ENCODE measurements at regions not wholly inside any gene's neighbourhood (a gene's known extent, or its start where the extent isn't known, plus 50 kb on each side); places are given as distances from the start of the nearest gene placed in this dataset.

- Mint-ChIP-seq H3K36me3 (ENCODE audit: low read depth) (no peaks in the 10 kb centered on the region), H3K27me3 (ENCODE audit: low read depth) (no peaks in the 10 kb centered on the region), H3K4me3 (no peak overlapping the region), H3K4me1 (ENCODE audit: low read depth) (no peaks in the 10 kb centered on the region), H3K9me3 (no peaks in the 10 kb centered on the region), H3K27ac (no peak overlapping the region)
These were observed 236.0 kb downstream of the RBFOX3 start for GRCh38 chr17:79374807-79375206.

GRCh38 chr17:79374087-79374689 lies 236.7 kb downstream of the RBFOX3 start:
- H3K27me3 Mint-ChIP-seq (ENCODE audit: low read depth) = no peaks in the 10 kb centered on the region
- no peaks in the 10 kb centered on the region for H3K9me3 Mint-ChIP-seq
- H3K27ac Mint-ChIP-seq = no peak overlapping the region
- no peaks in the 10 kb centered on the region for H3K36me3 Mint-ChIP-seq (ENCODE audit: low read depth)
- no peaks in the 10 kb centered on the region for H3K4me1 Mint-ChIP-seq (ENCODE audit: low read depth)
- H3K4me3 Mint-ChIP-seq = no peak overlapping the region

- Mint-ChIP-seq H3K27ac (no peak overlapping the region), H3K4me1 (ENCODE audit: low read depth) (no peaks in the 10 kb centered on the region), H3K9me3 (no peaks in the 10 kb centered on the region), H3K36me3 (ENCODE audit: low read depth) (no peaks in the 10 kb centered on the region), H3K27me3 (ENCODE audit: low read depth) (no peaks in the 10 kb centered on the region), H3K4me3 (no peak overlapping the region)
These were observed 238.2 kb downstream of the RBFOX3 start for GRCh38 chr17:79372470-79373238.

GRCh38 chr17:79371984-79372383 lies 238.9 kb downstream of the RBFOX3 start:
- no peak overlapping the region for H3K27ac Mint-ChIP-seq
- H3K36me3 Mint-ChIP-seq (ENCODE audit: low read depth) = no peaks in the 10 kb centered on the region
- no peaks in the 10 kb centered on the region for H3K27me3 Mint-ChIP-seq (ENCODE audit: low read depth)
- H3K4me1 Mint-ChIP-seq (ENCODE audit: low read depth) = no peaks in the 10 kb centered on the region
- H3K4me3 Mint-ChIP-seq = no peak overlapping the region
- no peaks in the 10 kb centered on the region for H3K9me3 Mint-ChIP-seq

- no peak overlapping the region for H3K27ac Mint-ChIP-seq
- H3K9me3 Mint-ChIP-seq = no peaks in the 10 kb centered on the region
- H3K4me3 Mint-ChIP-seq = no peak overlapping the region
- no peaks in the 10 kb centered on the region for H3K36me3 Mint-ChIP-seq (ENCODE audit: low read depth)
- H3K4me1 Mint-ChIP-seq (ENCODE audit: low read depth) = no peaks in the 10 kb centered on the region
- no peaks in the 10 kb centered on the region for H3K27me3 Mint-ChIP-seq (ENCODE audit: low read depth)
These were observed 240.3 kb downstream of the RBFOX3 start for GRCh38 chr17:79370594-79370993.

GRCh38 chr17:79370126-79370525 lies 240.7 kb downstream of the RBFOX3 start:
- Mint-ChIP-seq H3K4me3 (no peak overlapping the region), H3K36me3 (ENCODE audit: low read depth) (no peaks in the 10 kb centered on the region), H3K9me3 (no peaks in the 10 kb centered on the region), H3K27me3 (ENCODE audit: low read depth) (no peaks in the 10 kb centered on the region), H3K4me1 (ENCODE audit: low read depth) (no peaks in the 10 kb centered on the region), H3K27ac (no peak overlapping the region)

- Mint-ChIP-seq H3K27ac (no peak overlapping the region), H3K4me1 (ENCODE audit: low read depth) (no peaks in the 10 kb centered on the region), H3K36me3 (ENCODE audit: low read depth) (no peaks in the 10 kb centered on the region), H3K9me3 (no peaks in the 10 kb centered on the region), H3K27me3 (ENCODE audit: low read depth) (no peaks in the 10 kb centered on the region), H3K4me3 (no peak overlapping the region)
These were observed 241.3 kb downstream of the RBFOX3 start for GRCh38 chr17:79369532-79369931.

- H3K9me3 Mint-ChIP-seq = no peaks in the 10 kb centered on the region
- H3K4me1 Mint-ChIP-seq (ENCODE audit: low read depth) = no peaks in the 10 kb centered on the region
- H3K36me3 Mint-ChIP-seq (ENCODE audit: low read depth) = no peaks in the 10 kb centered on the region
- no peak overlapping the region for H3K4me3 Mint-ChIP-seq
- H3K27ac Mint-ChIP-seq = no peak overlapping the region
- no peaks in the 10 kb centered on the region for H3K27me3 Mint-ChIP-seq (ENCODE audit: low read depth)
These were observed 241.8 kb downstream of the RBFOX3 start for GRCh38 chr17:79369001-79369400.

- Mint-ChIP-seq H3K4me3 (no peak overlapping the region), H3K9me3 (no peaks in the 10 kb centered on the region), H3K4me1 (ENCODE audit: low read depth) (no peaks in the 10 kb centered on the region), H3K36me3 (ENCODE audit: low read depth) (no peaks in the 10 kb centered on the region), H3K27ac (no peak overlapping the region), H3K27me3 (ENCODE audit: low read depth) (no peaks in the 10 kb centered on the region)
These were observed 242.3 kb downstream of the RBFOX3 start for GRCh38 chr17:79368521-79368920.

- Mint-ChIP-seq H3K4me1 (ENCODE audit: low read depth) (no peaks in the 10 kb centered on the region), H3K4me3 (no peak overlapping the region), H3K27me3 (ENCODE audit: low read depth) (no peaks in the 10 kb centered on the region), H3K27ac (no peak overlapping the region), H3K9me3 (no peaks in the 10 kb centered on the region), H3K36me3 (ENCODE audit: low read depth) (no peaks in the 10 kb centered on the region)
These were observed 243.8 kb downstream of the RBFOX3 start for GRCh38 chr17:79366988-79367571.

GRCh38 chr17:79365836-79366770 lies 244.7 kb downstream of the RBFOX3 start:
- Mint-ChIP-seq H3K9me3 (no peaks in the 10 kb centered on the region), H3K27me3 (ENCODE audit: low read depth) (no peaks in the 10 kb centered on the region), H3K4me3 (no peak overlapping the region), H3K36me3 (ENCODE audit: low read depth) (no peaks in the 10 kb centered on the region), H3K27ac (no peak overlapping the region), H3K4me1 (ENCODE audit: low read depth) (no peaks in the 10 kb centered on the region)

- Mint-ChIP-seq H3K4me1 (ENCODE audit: low read depth) (no peaks in the 10 kb centered on the region), H3K27ac (no peak overlapping the region), H3K4me3 (no peak overlapping the region), H3K9me3 (no peaks in the 10 kb centered on the region), H3K27me3 (ENCODE audit: low read depth) (no peaks in the 10 kb centered on the region), H3K36me3 (ENCODE audit: low read depth) (no peaks in the 10 kb centered on the region)
These were observed 245.5 kb downstream of the RBFOX3 start for GRCh38 chr17:79365351-79365750.

GRCh38 chr17:79364315-79365094 lies 246.3 kb downstream of the RBFOX3 start:
- no peaks in the 10 kb centered on the region for H3K27me3 Mint-ChIP-seq (ENCODE audit: low read depth)
- H3K4me3 Mint-ChIP-seq = no peak overlapping the region
- H3K27ac Mint-ChIP-seq = no peak overlapping the region
- H3K9me3 Mint-ChIP-seq = no peaks in the 10 kb centered on the region
- H3K36me3 Mint-ChIP-seq (ENCODE audit: low read depth) = no peaks in the 10 kb centered on the region
- H3K4me1 Mint-ChIP-seq (ENCODE audit: low read depth) = no peaks in the 10 kb centered on the region

Data from T-helper 1 cell treated with Interleukin-12 subunit alpha and Interleukin-12 subunit beta and Interleukin-4 antibody, amounts not matched to agents 30 μg/mL and 1 μg/mL, for 36 hours (primary cell).